GM18519 (cell line): ENCODE measurements at regions not wholly inside any gene's neighbourhood (a gene's known extent, or its start where the extent isn't known, plus 50 kb on each side); places are given as distances from the start of the nearest gene placed in this dataset.

Experiments
- ATAC-seq: cut with Tn5 transposase; IDR thresholded peaks from one replicate; pipeline ENCODE4 v1.9.1; 2021; ENCODE audit warnings: mild to moderate bottlenecking, moderate library complexity; ENCODE audit not compliant: unreplicated experiment, low FRiP score

GRCh38 chr2:236956641-236957040, 129.0 kb upstream of the COPS8 start:
- no peak for ATAC-seq

DNA sequence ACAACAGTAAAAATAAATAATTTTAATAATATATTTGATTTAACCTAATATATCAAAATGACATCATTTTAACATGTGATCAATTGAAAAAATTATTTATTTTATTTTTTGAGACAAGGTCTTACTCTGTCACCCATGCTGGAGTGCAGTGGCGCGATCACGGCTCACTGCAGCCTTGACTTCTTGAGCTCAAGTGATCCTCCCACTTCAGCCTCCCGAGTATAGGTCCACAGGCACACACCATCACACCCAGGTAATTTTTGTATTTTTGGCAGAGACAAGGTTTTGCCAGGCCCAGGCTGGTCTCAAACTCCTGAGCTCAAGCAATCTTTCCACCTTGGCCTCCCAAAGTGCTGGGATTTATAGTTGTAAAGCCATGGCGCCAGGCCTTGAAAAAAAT, 126.7 kb upstream of the COPS8 start:
- ATAC-seq = no peak

DNA sequence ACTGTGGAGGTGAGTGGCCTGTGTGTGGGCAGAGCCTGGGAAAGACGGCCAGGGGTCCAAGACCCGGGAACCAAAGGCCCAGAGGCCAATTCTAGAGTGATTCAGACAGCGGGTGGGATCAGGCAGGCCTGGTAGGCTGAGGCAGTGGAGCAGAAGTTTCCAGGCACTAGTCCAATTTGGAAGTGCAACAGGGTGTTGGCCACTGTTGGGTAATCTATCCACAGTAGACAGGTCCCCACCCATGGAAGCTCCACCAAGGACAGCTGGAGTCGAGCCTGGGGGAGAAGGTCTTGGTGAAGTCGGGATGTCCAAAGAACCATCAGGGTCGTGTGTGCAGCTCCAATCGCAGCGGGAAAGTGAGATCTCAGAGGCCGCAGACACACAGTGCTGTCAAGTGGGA, 125.8 kb upstream of the COPS8 start:
- ATAC-seq = no peak

DNA sequence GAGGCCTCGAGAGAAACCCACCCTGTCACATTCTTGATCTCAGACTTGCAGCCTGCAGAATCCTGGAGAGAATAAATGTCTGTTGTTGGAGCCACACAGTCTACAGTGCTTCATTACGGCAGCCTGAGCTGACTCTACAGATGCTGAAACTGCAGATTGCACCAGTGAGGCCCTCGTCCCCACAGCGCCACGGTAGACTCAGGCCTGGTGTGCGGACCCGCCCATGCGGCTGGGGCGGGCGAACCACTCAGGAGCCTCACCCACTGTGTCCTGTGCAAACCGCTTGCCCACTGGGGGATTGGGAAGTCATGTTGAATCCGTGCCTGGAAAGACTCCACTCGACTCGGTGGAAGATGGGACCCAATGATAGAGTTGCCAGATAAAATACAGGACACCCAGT, 125.2 kb upstream of the COPS8 start:
- no peak for ATAC-seq

DNA sequence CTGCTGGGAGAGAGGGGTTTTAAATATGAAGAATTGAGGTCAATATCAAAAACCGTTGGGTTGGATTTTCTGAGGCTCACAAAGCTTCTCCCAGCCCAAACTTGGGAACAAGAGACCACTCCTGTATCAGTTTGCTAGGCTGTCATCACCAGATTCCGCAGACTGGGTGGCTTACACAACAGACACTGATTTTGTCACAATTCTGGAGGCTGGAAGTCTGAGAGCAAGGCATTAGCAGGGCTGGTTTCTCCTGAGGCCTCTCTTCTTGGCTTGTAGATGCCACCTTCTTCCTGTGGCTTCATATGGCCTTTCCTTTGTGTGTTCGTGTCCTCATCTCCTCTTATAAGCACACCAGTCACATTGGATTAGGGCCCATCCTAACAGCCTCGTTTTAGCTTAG, 122.9 kb upstream of the COPS8 start:
- no peak for ATAC-seq

DNA sequence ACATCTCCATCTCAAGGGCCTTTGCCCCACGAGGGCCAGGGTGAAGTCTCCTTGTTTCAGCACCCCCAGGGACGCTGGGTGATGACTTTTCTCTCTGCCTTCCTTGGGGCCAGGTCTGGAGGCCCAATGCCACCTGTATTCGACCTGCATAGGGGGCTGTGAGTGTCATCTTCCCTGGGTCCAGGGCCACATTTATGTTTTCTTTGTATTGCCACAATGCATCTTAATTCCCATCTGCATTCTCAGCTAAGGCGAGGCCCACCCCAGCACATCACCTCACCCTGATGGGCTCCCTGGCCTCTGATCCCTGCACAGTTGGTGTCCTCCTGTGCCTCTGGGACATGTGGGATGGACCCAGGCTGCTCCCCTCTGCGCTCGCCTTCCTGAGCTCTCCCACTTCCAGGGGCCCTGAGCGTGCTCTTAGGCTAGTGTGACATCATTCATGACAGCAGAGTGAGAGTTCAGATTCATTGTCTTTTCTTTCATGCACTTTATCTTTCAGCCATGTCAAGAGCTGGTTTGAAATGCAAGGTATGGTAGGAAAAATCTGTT, 122.0 kb upstream of the COPS8 start:
- no peak for ATAC-seq

DNA sequence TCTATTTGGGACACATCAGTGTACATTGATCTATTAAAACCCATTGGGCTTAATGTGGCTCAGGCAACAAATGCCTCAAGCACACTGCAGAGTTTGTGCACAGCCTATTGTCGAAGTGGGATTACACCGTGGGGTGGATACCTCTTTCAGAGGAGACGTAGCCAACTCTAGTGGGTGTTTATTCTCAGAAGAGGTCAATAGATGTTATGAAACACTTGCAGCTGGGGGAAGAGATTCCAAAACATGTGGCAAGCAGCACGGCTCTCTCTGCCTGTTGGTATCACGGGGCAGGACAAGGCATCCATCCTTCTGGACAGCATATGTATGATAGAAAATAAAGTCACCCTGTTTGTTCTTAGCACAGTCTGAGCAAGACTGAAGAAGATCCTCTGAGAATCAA, 121.4 kb upstream of the COPS8 start:
- ATAC-seq = no peak

- ATAC-seq = no peak
Measured at GRCh38 chr2:236965021-236965840, 120.5 kb upstream of the COPS8 start.

DNA sequence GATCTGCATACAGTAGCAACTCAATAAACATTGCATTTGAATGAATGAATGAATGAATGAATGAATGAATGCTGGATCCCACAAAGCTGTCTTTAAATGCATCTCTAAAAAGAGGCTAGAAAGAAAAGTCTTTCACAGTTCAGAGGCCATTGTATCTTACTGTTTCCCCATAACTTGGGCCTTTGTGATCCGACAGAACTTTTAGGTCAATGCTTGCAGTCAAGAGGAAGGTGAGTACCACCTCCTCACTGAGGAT, 119.9 kb upstream of the COPS8 start:
- ATAC-seq = no peak

DNA sequence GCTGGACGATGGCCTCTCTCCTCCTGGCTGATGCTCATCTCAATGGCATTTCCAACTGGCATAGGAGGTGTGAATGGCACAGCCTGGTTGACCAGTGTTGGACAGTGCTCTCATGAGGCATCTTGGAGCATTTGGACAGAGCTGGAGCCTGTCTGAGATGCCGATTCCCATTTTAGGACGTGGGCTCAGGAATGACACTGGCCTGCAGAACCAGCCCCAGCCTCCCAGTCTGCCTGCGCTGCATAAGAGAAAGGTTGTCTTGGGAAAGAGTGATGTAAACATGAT, 118.2 kb upstream of the COPS8 start:
- ATAC-seq = no peak

- no peak for ATAC-seq
Measured at GRCh38 chr2:236968101-236968879, 117.4 kb upstream of the COPS8 start.

- no peak for ATAC-seq
Measured at GRCh38 chr2:236968880-236969534, 116.7 kb upstream of the COPS8 start.

DNA sequence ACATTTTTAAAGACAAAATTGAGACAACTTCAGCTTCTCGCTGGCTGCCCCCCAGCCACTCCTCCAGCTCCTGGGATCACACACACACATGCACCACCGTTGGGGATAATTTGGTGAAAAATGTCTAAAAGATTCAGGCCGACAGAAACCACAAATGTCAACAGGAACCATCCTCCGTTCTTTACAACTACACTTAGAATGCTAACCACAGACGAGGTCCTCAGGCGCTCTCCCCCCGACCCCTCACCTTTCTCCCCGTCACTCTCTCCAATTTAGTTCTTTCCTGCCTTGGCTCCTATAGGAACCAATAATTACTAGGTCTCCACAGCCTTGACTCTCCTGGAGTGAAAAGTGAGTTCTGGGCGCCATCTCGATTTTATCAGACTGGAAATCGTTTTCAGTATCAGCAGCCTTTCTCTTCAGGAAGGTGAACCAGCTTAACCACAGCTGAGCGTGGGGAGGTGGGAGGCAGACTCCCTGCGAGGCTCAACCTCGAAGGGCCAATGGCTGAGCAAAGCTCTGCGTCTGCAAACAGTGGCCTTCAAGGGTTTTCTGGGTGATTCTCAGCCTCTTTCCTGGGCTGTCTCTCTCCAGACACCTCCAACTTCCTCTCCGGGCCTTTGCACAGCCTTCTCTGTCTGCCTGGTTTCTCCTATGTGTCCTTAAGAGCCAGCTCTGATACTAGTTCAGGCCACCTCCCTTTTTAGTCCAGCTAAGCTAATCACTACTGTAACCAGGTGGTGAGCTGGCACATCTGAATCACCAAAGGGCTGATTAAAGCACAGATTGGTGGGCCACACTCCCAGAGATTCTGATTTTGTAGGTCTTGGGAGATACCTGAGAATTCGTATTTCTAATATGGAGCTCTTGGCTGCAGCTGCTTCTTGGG, 115.7 kb upstream of the COPS8 start:
- ATAC-seq = no peak

DNA sequence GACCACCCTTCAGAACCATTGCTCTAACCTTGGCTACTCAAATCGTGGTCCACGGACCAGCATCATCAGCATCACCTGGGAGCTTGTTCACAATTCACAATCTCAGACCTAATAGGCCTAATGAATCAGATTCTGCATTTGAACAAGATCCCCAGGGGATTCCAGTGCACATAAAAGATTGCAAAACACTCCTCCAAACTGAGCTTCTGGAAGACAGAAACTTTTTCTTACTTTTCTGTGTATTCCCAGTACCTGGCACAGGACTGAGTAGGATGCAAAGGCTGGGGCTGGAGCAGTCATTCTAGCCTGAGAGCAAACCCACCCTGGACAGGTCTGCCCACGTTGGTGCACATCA, 115.1 kb upstream of the COPS8 start:
- no peak for ATAC-seq

GRCh38 chr2:236971131-236971821, 114.4 kb upstream of the COPS8 start:
- ATAC-seq = no peak

DNA sequence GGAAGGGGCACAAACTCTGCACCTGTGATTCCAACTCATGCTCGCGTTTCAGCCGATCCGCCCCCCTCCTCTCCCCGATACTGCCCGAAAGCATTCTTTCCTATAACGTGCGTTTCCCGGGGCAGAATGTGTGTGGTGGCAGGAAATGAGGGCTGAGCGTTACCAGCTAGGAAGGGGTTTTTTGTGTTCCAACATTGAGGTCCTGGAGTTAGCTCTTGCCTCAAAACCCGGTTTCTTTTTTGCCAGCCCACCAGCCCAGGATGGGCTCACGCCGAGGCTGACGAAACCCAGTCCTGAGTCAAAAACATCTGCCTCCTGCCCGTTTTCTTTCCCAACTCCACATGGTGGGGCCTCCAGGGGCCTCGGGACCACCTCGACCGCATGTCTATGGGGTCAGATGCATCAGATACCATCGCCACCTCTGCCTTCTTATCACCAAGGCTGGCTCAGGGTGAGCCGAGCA, 113.7 kb upstream of the COPS8 start:
- no peak for ATAC-seq

DNA sequence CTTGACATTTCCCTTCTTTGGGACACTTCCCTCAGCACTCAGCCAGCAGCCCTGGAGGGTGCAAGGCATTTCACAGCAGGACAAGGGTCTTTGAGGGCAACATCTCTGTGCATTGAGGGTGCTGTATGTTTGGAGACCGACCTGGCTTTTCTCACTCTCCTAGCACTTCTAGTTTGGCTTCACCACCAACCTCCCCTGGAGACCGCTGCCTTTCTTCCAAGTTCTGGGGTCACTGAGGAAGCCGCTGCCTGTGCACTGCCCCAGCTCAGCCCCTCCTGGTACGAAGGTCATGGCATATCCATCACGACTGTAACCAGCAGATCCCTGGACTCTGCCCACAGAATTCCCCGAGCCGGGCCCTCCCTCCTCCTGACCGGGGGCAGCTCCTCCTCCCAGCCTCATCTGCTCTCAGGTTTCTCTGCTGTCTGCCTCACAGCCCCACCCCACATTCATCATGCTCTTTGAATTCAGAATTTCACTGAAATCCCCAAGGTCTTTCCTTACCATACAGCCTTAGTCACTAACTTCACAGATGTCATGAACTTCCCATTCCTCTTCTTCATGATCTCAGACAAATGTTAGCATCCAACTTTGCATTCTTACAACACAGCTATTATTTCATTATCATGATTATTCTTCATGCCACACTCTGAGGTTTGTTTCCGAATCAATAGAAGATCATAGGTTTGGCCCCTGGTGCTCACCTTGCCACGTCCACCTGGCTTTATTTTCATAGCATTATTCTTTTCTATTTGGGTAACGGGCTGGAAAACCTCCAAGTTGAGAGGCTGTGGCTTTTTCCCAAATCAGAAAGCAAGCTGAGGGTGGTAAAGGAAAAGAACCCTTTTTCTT, 113.0 kb upstream of the COPS8 start:
- no peak for ATAC-seq

DNA sequence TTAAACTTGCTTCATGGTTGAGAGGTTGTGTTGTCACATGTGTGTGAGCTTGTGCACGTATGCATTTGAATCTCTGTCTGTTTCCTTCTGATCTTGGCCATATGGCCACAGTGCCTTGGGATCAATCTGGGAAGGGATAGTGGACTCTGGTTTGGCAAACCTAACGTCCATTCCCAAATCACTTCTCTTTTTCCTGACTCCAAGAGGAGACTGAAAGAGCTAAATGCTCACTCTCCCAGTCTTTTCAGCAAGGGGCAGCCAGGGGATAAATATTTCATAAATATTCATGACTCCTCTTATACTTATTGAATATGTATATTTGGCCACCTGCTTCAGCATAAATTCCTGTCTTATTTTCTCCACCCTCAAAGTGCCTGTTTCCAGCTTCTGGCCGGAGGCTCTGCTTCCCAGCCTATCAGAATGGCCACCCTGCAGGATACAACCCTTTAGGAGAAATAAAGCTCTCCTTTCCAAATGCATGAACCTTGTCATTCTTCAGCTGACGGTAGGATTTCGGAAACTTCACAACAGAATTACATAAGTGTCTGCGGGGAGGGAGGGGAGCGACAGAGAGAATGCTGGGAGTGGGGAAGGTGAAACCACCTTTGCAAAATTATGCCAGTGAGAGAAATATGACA, 112.2 kb upstream of the COPS8 start:
- ATAC-seq = no peak

DNA sequence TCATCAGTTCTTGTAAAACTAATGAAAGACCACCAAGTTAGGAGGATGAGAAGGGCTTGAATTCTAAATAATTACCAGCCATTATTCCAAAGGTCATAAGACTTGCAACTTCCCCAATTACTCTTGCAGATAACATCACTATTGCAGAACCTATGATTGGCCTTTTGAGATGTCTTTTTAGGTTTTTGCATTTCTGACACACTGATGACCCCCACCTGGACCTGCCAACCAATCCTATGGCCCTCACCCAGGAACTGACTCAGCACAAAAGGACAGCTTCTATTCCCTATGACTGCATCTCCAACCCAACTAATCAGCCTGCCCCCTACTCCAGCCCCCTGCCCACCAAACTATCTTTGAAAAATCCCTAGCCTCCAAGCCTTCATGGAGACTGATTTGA, 111.5 kb upstream of the COPS8 start:
- no peak for ATAC-seq
